K562 (cell line): ENCODE measurements at regions not wholly inside any gene's neighbourhood (a gene's known extent, or its start where the extent isn't known, plus 50 kb on each side); places are given as distances from the start of the nearest gene placed in this dataset.

Experiments used
- ARID4B ChIP-seq: sonication (generic); formaldehyde crosslinking; IDR thresholded peaks from 2 replicates; pipeline ENCODE4 v1.8.0; 2022; ENCODE audit warnings: mild to moderate bottlenecking, missing genetic modification reagents
- CBX1 ChIP-seq: sonication (generic); IDR thresholded peaks from 2 replicates; pipeline ENCODE4 v1.6.1; 2016; ENCODE audit warnings: antibody characterized with exemption, low read depth, mild to moderate bottlenecking
- CREBBP ChIP-seq: IDR thresholded peaks from one replicate; pipeline ENCODE4 v1.6.1; 2012; ENCODE audit warnings: low read depth, mild to moderate bottlenecking, control low read depth, inconsistent platforms, low read length
- E2F5 ChIP-seq: sonication (generic); formaldehyde crosslinking; IDR thresholded peaks from 2 replicates; pipeline ENCODE4 v1.8.0; 2022; ENCODE audit warnings: mild to moderate bottlenecking, missing genetic modification reagents
- EHMT2 ChIP-seq: fragments of 450-650 bp; IDR thresholded peaks from 2 replicates; pipeline ENCODE4 v1.6.1; 2018; ENCODE audit warnings: antibody characterized with exemption
- FOS ChIP-seq: IDR thresholded peaks from 3 replicates; pipeline ENCODE4 v1.6.1; 2011; ENCODE audit not compliant: insufficient read length; ENCODE audit errors: extremely low read depth
- FOXP1 ChIP-seq: sonication (generic); formaldehyde crosslinking; IDR thresholded peaks from 2 replicates; pipeline ENCODE4 v1.8.0; 2022; ENCODE audit warnings: mild to moderate bottlenecking, missing genetic modification reagents
- MIER1 ChIP-seq: fragments of 450-650 bp; IDR thresholded peaks from 2 replicates; pipeline ENCODE4 v1.6.1; 2016; ENCODE audit warnings: antibody characterized with exemption, mild to moderate bottlenecking, low read depth
- NFRKB ChIP-seq: fragments of 450-650 bp; IDR thresholded peaks from 2 replicates; pipeline ENCODE4 v1.6.1; 2016; ENCODE audit warnings: low read depth
- RFX5 ChIP-seq: IDR thresholded peaks from 2 replicates; pipeline ENCODE4 v1.6.1; 2011; ENCODE audit warnings: low read depth, mild to moderate bottlenecking, improper control_type of control experiment, low read length
- SLC30A9 ChIP-seq: fragments of 250-450 bp; sonication (Bioruptor Pico); IDR thresholded peaks from 2 replicates; pipeline ENCODE4 v1.8.0; 2022; ENCODE audit warnings: mild to moderate bottlenecking, moderate library complexity
- STAT6 ChIP-seq: sonication (generic); formaldehyde crosslinking; IDR thresholded peaks from 2 replicates; pipeline ENCODE4 v1.8.1; 2023; ENCODE audit warnings: mild to moderate bottlenecking, missing genetic modification reagents
- TEAD2 ChIP-seq: fragments of 450-650 bp; IDR thresholded peaks from 2 replicates; pipeline ENCODE4 v1.6.1; 2016; ENCODE audit warnings: missing genetic modification characterization, control low read depth, missing compliant biosample characterization
- U2AF2 ChIP-seq: fragments of 200-400 bp; formaldehyde crosslinking; optimal IDR thresholded peaks from 2 replicates; pipeline ENCODE3; 2017; ENCODE audit warnings: low read depth, mild to moderate bottlenecking, low read length
- USF1 ChIP-seq: sonication (generic); formaldehyde crosslinking; IDR thresholded peaks from 2 replicates; pipeline ENCODE4 v1.9.0; 2022; ENCODE audit warnings: mild to moderate bottlenecking, missing genetic modification reagents
- ZNF512 ChIP-seq: IDR thresholded peaks from 2 replicates; pipeline ENCODE4 v1.6.1; 2016; ENCODE audit warnings: missing genetic modification characterization, missing compliant biosample characterization
- ZZZ3 ChIP-seq: fragments of 450-650 bp; IDR thresholded peaks from 2 replicates; pipeline ENCODE4 v1.6.1; 2016; ENCODE audit warnings: antibody characterized with exemption, mild to moderate bottlenecking, moderate library complexity

GRCh38 chr22:22040472-22040871 lies 57.9 kb upstream of the TOP3B start (continued):
- TF ChIP-seq USF1 (CRISPR knock-in tag) (peak; percentile 53), ARID4B (CRISPR knock-in tag) (peak; percentile 72), NFRKB (no peak), FOS (no peak), CREBBP (no peak), CBX1 (no peak), ZNF512 (tag) (no peak), SLC30A9 (CRISPR knock-in tag) (no peak), RFX5 (no peak), FOXP1 (0 out of 2 replicates have a peak, but pooled peaks have one; percentile 65), E2F5 (CRISPR knock-in tag) (0 out of 2 replicates have a peak, but pooled peaks have one; percentile 44), ZZZ3 (no peak), U2AF2 (no peak), STAT6 (no peak), MIER1 (no peak), EHMT2 (no peak), TEAD2 (tag) (no peak)
